ENCODE measurements at regions not wholly inside any gene's neighbourhood (a gene's known extent, or its start where the extent isn't known, plus 50 kb on each side); places are given as distances from the start of the nearest gene placed in this dataset.
A peak's percentile ranks its signal among the peaks of the same experiment; 100 is the strongest.
"Not testable (repeated sequence)": the region's sequence is repeated elsewhere in the genome, so short reads cannot be mapped to it uniquely, and the experiment has no call there.

DNA sequence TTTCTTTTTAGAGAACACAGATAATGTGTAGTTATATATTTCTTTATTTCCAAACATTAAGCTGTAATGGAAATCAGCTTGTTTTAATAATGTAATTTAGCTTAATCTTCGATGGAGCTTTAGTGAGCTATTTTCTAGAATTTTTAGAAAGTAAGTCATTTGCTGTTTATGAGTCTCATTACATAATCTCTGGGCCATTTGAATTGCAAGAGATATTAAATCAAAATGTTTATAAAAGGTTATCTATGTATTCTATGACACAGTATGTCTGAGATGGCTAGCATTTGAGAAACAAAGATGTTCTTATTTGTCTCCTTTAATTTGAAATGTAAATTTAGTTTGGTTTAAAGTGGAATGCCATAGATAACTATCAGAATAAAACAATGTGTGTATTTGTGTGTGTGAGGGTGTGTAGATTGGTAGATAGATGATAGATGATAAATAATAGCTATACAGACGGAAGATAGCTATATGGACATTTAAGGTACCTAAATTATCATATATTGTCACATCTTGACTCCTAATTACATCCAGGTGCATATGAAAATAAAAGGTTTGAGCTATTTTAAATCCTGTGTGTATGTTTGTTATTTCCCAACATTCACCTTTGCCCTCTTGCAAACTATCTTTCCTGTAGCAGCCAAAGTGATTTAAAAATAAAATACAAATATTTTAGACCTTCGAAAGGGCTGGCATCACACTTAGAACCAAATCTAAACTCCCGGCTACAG lies 478.0 kb upstream of the KLF6 start:
- no peak for DNase-seq (ENCODE audit: low spot score)

DNA sequence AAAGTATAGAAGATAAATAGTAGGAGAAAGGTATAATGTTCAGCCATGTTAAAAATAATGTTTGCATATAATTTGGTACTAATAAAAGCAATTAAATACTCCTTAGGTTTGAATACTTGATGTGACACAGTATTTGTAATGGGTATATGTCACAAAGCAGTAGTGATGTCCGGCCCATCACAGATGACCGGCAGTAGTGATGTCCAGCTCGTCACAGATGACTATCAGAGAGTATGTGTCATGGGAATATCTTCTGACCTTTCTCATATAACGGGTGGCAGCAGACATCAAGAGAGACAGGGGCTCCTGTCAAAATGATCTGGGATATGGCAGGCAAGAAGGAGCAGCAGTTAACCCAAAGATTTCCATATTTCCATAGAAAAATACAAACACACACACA lies 477.4 kb upstream of the KLF6 start:
- DNase-seq (ENCODE audit: low spot score): no peak

DNA sequence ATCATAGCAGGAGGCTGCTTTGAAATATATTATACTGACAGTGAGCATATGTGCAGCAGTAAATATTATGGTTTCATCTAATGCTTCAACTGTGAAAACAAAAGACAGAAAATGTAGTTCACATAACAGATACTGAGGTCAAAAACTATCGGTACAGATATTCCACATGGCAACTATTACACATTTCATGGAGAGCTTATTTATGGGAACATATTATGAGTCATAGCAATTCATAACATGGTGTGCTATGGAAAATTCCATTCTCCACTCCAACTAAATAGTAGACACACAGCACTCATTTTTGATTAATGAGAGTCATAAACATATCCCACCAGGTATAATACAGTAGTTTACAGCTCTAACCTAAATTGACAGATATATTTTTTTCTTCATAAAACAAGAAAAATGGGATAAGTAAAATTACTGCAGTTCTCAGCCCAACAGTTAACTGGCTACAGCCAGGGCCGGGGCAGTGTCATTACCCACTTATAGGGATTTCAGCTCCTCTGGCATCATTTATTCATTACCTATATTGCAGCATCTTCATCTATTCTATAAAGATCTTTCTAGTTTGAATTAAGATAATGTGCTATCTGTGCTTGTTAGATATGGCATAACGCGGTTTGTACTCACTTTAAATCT lies 475.6 kb upstream of the KLF6 start:
- DNase-seq (ENCODE audit: low spot score): no peak

DNA sequence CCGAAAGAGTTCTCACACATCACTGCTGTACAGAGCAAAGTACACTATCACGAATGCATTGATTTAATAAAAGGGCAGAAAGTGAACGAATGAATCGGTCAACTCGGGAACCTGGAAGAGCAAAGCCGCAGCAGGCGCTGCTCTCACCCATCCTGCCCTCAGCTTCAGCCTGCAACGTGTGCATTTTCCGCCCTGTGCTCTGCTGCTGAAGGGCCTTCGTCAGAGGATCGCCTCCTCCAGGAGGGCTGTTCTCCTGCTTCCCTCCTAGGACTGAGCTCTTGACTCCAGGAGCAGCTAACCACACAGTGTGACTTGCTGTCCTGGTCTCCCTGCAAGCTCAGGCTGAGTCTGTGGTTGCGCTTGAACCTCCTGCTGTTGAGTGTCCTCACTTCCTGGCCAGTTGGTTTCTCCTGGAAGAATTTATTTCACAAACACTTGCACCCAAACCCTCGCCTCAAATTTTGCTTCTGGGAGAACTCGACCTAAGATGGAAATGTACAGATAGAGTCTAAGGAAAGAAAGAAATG lies 473.0 kb upstream of the KLF6 start:
- DNase-seq (ENCODE audit: low spot score): no peak

DNA sequence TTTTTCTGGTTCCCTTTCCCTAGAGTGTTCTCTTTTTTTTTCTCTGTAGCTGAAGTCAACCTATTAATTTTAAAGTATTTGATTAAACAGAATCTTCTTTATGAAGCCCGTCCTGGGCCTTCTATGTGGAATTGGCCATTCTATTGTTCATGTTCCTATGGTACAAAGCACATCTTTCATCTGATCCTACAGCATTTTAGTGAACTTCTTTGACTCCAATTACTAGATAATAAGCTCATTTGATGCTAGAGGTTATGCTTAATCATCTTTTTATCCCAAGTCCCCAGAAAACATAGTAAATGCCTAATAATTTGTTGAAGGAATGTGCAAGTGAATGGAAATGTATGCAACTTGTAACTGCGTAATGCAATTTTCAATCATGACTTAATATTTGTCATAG lies 472.0 kb upstream of the KLF6 start:
- DNase-seq (ENCODE audit: low spot score): no peak

DNA sequence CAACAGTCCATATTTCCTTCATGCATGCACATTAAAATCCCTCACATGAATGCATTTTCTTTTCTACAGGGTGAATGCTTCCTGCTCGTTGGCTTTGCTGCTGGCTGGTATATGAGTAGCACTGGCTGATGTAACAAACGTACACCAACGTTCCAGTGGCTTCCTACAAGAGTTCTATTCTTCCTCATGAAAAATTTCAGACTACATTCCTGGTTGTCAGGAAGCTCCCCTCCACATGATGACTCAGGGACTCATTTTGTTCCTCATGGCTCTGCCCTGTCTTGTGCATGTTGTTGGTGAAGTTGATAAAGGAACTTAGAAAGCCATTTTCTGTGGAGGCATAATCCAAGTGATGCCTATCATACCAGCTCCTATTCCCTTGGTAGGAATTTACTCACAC lies 470.7 kb upstream of the KLF6 start:
- DNase-seq (ENCODE audit: low spot score): no peak

DNA sequence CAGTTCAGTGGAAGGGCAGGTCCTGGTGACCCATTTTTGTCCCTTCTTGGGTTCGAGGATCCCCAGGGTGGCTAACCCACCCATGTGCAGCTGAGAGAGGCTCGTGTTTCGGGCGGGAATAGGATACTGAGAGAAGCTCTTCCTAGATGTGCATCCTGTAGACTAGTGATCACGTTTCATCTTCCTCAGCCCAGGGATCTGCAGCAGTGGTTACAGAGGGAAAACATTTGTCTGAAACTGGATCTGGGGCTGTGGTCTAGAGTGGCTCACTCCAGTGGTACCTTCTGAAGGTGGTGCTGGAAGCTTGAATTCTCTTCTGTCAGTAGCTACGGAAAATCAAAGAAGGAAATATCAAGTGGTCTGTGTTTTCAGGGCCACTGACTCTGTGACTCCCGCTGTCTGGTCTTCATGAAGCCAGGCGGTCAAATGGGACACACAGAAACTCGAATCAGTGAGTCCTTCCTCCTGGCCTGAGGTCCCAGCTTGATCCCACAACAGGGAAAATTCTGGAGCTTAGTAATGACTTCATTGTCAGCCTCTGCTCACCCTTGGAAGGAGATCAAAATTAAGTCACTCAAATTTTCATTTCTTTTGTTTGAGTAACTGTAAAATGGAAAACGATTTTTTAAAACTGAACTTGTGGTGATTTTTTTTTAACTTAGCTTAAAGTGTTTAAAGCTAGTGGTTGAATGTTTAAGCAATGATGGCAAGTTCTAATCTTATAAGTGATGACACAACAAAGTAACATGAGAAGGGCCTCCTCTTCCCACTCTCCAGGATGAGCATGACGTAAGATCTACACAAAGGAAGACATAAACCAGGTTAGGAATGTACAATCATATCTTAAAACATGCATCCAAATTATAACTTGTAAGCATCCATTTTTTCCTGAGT lies 469.3 kb upstream of the KLF6 start:
- no peak for DNase-seq (ENCODE audit: low spot score)

DNA sequence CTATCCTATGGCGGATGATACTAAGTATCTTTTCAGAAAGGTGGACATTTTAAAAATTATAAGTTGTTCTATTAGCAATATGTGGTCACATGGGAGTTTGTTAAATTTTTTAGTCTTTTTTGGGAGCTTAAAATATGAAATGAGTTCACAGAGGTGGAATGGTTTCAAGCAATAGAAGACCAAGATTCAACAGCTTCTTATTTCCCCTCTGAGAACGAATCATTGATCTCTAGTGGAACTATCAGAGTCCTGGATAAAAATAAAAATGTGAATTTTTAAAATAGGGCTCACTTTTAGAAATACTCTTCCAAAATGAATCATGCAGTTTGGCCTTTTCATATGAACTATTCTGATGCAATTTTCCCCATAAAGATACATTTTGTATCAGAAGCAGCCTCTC lies 467.7 kb upstream of the KLF6 start:
- DNase-seq (ENCODE audit: low spot score): no peak

DNA sequence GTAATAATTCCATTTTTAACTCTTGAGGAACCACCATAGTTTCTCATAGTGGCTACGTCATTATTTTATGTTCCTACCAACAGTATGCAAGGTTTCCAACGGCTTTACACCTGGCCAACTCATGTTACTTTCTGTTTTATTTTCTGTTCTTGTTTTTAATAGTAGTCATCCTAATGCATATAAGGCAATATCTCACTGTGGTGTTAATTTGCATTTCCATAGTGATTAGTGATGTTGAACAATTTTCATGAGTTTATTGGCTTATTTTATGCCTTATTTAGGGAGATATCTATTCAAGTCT lies 465.5 kb upstream of the KLF6 start:
- DNase-seq (ENCODE audit: low spot score): no peak

DNA sequence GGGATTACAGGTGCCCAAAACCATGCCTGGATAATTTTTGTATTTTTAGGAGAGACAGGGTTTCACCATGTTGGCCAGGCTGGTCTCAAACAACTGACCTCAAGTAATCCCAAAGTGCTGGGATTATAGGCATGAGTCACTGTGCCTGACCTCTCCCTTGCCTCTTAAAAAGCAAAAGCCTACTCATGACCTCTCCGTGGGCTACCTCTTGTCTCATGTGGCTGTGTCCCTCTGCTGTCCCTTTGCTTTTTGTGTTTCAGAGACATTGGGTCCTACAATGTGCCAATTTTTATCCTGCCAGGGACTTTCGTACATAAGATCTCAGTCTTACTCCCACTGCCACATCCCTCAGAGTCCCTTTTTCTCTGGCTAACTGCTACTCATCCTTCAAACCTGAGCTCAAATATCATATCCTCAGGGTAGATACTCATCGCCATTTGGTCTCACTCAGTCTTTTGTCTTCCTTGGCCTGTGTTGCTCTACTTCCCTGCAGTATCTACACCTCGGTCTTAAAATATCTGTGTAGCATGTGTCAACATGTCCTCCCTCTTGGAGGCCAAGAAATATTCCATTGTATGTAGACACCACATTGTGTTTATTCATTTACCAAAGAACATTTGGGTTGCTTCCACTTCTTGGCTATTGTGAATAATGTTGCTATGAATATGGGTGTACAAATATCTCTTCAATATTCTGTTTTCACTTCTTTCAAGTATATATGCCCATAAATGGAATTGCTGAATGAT lies 465.0 kb upstream of the KLF6 start:
- DNase-seq (ENCODE audit: low spot score): no peak

DNA sequence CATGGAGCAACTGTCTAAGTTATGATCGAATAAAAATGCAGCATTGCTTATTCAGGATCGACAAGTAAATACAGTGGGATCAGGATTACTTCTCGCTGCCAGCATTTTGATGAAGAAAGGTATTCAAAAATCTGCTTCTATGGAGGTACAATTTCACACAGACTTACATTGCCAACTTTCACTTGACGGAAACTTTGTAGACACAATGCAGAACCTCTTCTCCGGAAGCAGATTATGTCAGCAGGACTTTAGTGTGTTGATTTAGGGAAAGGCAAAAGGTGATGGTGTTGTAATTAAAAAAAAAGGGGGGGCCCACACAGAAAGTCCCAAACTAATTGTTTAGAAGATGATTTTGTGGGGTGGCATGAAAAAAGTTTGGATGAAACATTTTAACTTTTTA lies 462.4 kb upstream of the KLF6 start:
- no peak for DNase-seq (ENCODE audit: low spot score)

DNA sequence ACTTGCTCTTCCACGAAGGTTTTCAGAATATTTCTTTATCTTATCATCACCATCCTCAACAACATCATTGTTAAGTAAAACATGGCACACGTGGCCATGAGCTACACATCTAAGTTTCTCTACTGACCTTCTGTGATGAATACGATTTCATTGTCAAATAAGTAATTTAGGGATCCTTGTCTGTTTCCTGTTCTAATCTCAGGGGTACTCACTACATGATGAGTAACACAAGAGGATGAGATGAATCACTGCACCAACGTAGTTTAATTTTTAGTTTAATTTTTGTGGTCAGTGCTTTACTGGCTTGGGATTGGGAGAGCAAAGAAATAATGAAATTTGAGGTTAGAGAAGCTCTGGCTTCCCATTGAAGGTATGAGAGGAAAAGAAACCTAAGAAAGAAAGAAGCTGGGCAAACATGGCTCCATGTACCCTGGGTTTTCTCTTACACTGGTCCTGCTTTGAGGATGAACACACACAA lies 461.9 kb upstream of the KLF6 start:
- peak; percentile 46 for DNase-seq (ENCODE audit: low spot score)

DNA sequence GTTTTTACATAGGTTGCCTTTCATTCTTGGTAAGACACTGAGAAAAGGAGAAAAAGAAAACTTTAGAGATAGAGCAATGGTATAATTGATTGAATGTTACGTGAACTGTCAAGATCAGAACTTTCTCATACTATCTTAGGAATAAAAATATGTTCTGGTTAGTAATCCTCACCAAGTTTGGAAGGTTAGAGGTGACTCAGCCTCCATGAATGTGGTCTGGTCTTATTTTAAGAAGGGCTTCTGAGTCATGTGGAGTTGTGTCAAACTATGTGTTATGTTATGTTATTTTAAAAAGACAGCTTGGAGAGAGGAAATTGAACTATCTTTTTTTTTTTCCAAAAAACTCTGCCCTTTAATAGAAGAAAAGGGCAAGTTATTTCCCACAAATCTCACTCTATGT lies 458.6 kb upstream of the KLF6 start:
- DNase-seq (ENCODE audit: low spot score): peak; percentile 22

DNA sequence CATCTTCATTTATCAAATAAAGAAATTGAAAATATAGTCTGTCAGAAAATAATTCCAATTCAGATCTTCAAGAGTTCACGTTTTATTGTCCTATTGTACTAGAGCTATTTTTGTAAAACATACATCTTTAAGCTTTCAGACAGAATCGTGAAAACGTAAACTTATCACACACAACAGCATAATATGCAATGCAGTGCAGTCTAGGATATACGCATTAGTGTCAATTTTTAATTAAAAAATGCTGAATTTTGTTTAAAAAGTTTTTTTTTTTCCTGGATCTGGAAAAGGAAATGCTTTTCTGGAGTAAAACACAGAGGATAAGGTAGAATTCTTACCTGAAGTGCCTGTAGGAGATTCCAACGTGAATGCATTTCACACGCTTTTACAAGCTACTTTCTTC lies 458.2 kb upstream of the KLF6 start:
- DNase-seq (ENCODE audit: low spot score): no peak

DNA sequence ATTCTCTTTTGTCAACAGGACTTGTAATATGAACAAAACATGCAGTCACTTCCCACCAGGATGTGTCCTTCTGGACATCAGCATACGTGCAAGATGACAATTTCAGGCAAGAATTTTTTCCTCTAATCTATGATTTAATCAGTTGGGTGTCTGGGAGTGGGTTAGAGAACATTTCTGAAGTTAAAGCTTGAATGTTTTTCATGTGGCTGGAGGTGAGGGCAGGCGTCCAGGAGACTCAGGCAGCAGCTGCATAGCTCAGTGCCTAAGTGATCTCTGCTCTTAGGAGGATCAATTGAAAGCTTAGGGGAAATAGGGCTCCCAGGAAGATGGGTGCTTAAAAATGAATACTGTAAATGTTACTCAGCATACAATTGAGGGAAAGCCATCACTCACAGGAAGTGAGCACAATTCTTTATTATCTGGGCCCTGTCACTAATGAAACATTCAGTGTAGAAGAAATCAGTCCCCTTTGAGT lies 457.6 kb upstream of the KLF6 start:
- DNase-seq (ENCODE audit: low spot score): no peak

DNA sequence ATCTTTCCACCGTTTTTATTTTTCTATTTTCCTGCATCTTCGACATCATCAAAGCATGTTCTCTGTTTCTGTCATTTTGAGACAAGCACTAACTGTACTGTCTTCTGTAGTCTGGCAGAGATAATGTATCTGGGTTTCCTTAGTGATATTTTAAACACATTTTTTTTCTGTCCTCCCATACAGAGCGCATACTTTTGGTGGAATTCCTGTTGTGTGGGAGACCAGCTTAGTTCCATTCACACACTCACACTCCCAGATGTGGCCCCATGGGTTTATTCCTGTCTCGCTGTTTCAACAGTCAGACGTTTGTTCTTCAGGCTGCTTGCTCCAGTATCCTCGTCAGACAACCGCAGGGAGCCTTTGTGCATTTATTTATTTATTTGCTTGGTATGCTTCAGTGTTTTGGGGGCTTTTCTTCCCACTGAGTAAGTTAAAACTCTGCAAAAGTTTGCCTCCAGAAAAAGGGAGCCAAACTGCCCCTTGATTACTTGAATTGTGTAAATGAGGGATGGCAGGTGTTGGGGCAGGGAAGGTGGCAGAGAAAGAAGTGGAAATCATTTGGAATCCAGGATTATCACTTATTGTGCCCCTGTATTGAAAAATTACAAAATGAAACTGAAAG lies 456.8 kb upstream of the KLF6 start:
- DNase-seq (ENCODE audit: low spot score): peak; percentile 38

DNA sequence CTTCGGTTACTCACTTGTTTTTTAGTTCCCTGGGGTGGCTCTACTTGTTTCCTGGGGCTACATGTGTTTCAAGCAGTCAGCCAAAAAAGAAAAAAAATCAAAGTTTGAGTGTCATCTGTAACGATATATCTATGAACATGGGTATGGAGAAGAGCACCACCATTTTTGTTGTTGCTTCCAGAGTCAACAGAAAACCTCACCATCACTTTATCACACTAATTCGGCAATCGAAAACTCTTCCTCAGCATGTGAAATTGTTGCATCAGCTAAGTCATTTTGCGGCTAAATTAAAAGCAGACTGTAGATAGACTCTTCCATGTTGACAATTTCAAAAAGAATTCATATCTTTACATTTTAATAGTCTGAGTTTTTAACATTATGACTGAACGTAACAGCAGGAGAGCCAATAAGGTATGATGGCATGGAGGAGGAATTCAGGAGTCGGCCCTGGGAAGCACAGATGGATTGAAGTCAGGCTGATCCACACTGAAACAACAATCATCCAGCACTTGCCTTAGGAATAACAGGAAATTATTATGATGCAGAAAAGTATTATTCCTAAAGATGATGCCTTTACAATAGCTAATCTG lies 455.7 kb upstream of the KLF6 start:
- DNase-seq (ENCODE audit: low spot score): peak; percentile 38

DNA sequence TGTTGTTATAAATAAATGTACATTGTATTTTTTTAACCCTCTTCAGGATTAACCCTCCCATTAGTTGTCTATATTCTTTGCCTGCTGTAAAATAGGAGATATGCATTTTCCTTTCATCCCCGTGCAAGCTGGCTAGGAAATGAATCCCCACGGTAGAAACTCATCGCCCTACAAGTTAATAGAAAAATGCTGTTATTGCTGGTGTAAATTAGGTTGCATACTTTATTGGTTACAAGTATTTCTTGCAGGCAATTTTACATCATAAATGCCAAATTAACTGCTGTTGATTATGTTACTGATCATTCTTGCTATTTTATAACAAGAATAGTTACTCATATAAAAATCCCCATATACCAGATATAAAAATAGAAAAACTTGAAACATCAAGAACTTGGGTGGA lies 454.2 kb upstream of the KLF6 start:
- no peak for DNase-seq (ENCODE audit: low spot score)

DNA sequence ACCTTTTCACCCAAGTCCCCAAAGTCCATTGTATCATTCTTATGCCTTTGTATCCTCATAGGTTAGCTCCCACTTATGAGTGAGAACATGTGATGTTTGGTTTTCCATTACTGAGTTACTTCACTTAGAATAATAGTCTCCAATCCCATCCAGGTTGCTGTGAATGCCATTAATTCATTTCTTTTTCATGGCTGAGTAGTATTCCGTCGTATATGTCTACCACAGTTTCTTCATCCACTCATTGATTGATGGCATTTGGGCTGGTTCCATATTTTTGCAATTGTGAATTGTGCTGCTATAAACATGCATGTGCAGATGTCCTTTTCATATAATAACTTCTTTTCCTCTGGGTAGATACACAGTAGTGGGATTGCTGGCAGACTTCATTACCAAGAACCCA lies 451.9 kb upstream of the KLF6 start:
- DNase-seq (ENCODE audit: low spot score): not testable (repeated sequence)

DNA sequence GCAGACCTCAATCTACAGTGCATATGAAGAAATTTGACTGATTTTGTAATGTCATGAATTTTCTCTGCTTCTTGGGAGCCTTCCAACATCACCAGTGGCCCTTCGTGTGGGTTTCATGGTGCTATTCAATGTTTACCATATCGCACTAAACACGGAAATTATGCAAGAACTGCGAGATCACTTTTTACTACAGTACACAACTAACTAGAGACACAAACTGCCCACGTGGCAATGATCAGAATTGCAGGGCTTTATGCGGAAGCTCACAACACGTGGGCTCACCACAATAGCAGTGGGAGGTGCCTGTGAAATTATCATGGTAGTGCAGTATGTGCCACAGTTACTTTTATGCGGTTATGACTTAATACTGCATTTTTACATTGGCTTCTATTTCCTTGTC lies 449.7 kb upstream of the KLF6 start:
- DNase-seq (ENCODE audit: low spot score): no peak

DNA sequence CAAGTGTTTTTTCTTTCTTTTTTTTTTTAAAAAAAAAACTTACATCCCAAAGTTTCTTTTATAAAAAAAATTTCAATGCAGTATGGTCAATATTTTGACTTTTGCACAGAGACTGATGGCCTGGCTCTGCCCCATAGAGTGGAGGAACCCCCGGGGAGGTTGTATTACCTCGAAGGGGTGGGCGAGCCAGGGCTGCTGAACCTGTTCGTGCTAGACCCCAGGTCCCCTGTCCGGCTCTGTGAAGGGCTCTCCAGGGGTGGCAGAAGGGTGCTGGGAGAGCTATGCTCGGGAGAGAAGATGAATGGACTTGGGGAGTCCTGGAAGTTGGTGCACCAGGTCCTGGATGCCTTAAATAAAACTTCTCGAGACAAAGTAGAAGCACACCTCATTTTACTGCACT lies 446.4 kb upstream of the KLF6 start:
- no peak for DNase-seq (ENCODE audit: low spot score)
